Tongue (tissue), 1 donor: ENCODE measurements at regions not wholly inside any gene's neighbourhood (a gene's known extent, or its start where the extent isn't known, plus 50 kb on each side); places are given as distances from the start of the nearest gene placed in this dataset.

Experiments
- DNase-seq: peaks from one replicate; pipeline ENCODE4 v3.0.0-alpha.2; 2015

- DNase-seq = no peak
These were observed 656.7 kb downstream of the SLC16A7 start for GRCh38 chr12:60252359-60253096.

GRCh38 chr12:60255044-60255443 is 659.2 kb downstream of the SLC16A7 start:
- no peak for DNase-seq

GRCh38 chr12:60257063-60257462 is 661.2 kb downstream of the SLC16A7 start:
- no peak for DNase-seq

- no peak for DNase-seq
These were observed 663.4 kb downstream of the SLC16A7 start for GRCh38 chr12:60259225-60259624.

- DNase-seq = no peak
These were observed 666.5 kb downstream of the SLC16A7 start for GRCh38 chr12:60262378-60262777.

- DNase-seq = no peak
These were observed 667.3 kb downstream of the SLC16A7 start for GRCh38 chr12:60263161-60263560.

- DNase-seq = no peak
These were observed 668.1 kb downstream of the SLC16A7 start for GRCh38 chr12:60263836-60264493.

GRCh38 chr12:60265741-60266140 is 669.9 kb downstream of the SLC16A7 start:
- no peak for DNase-seq

GRCh38 chr12:60266381-60266852 is 670.6 kb downstream of the SLC16A7 start:
- DNase-seq = no peak

GRCh38 chr12:60269611-60270269 is 673.9 kb downstream of the SLC16A7 start:
- no peak for DNase-seq

- DNase-seq = no peak
These were observed 676.0 kb downstream of the SLC16A7 start for GRCh38 chr12:60271816-60272215.

GRCh38 chr12:60278209-60278608 is 682.4 kb downstream of the SLC16A7 start:
- DNase-seq = no peak

- no peak for DNase-seq
These were observed 683.4 kb downstream of the SLC16A7 start for GRCh38 chr12:60279221-60279620.

- no peak for DNase-seq
These were observed 685.7 kb downstream of the SLC16A7 start for GRCh38 chr12:60281522-60281921.

- no peak for DNase-seq
These were observed 694.7 kb downstream of the SLC16A7 start for GRCh38 chr12:60290532-60290931.

GRCh38 chr12:60308366-60308991 is 712.6 kb downstream of the SLC16A7 start:
- no peak for DNase-seq

- DNase-seq = no peak
These were observed 716.1 kb downstream of the SLC16A7 start for GRCh38 chr12:60311940-60312339.

- no peak for DNase-seq
These were observed 721.5 kb downstream of the SLC16A7 start for GRCh38 chr12:60317361-60317760.

GRCh38 chr12:60324746-60325145 is 728.9 kb downstream of the SLC16A7 start:
- no peak for DNase-seq

- no peak for DNase-seq
These were observed 737.6 kb downstream of the SLC16A7 start for GRCh38 chr12:60333461-60333860.

- no peak for DNase-seq
These were observed 739.9 kb downstream of the SLC16A7 start for GRCh38 chr12:60335745-60336144.

- DNase-seq = no peak
These were observed 742.2 kb downstream of the SLC16A7 start for GRCh38 chr12:60337839-60338549.
